ENCODE measurements at regions not wholly inside any gene's neighbourhood (a gene's known extent, or its start where the extent isn't known, plus 50 kb on each side); places are given as distances from the start of the nearest gene placed in this dataset.

DNA sequence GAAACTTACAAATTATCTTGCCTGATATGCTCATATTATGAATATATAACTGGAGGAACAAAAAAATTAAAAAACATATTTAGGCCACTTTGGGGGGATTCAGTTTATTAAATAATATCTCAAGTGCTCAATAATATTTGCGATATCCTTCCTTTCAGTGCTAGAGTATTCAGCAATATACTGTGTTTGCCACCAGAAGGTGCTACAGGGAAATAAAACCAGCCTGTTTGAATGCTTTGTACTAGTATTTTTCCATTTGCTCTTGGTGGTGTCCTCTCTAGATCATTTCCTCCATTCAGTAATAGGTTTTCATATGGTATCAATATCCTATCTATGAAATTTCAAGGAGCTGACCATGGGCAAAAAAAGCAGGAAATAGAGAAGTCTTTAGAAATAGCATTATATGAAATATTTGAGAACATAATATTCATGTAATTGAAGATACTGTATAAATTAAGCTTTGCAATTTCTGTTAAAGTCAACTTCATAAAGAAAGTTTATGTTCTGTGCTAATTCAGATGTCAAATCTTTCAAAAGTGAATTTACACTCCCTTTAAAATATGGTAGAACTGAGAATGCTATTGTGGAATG, 106.2 kb upstream of the NAV3 start:
- DNase-seq (ENCODE audit: low read depth in 2 of 3, low spot score in 1 of 3): no peak

DNA sequence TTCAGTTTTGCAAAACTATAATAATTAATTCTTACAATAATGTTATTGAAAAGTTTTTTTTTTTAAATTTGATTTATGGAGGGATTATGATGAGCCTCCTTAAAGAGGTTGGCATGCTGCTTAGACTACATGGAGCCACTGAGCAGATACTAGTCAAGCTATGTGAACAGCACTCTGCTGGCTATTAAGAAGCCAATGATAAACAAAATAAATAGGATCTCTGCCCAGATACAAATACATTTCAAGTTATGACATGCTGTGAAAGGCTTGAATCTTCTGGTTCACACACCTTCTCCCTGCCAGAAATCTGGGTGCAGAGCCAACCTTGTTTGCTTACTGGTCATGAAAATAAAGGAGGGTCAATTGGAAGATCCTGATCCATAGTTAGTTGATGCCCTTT, 107.4 kb upstream of the NAV3 start:
- no peak for DNase-seq (ENCODE audit: low read depth in 2 of 3, low spot score in 1 of 3)

DNA sequence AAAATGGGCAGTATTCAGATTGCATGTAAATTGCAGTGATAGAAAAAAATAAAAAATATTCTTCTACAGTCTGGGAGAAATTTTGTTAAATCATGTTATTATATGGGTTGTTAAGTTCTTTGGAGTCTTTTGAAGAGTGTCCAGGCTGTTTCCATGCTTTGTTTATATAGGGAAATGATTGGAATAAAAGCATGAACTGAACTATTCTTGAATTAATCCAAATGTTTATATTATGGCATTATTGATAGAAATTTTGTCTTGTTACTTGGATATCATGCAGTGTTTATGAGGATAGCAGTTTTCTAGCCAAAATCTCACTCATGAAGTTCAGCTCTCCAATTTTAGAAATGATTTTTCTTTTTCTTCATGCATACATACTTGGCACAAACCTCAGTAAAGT, 108.2 kb upstream of the NAV3 start:
- no peak for DNase-seq (ENCODE audit: low read depth in 2 of 3, low spot score in 1 of 3)

DNA sequence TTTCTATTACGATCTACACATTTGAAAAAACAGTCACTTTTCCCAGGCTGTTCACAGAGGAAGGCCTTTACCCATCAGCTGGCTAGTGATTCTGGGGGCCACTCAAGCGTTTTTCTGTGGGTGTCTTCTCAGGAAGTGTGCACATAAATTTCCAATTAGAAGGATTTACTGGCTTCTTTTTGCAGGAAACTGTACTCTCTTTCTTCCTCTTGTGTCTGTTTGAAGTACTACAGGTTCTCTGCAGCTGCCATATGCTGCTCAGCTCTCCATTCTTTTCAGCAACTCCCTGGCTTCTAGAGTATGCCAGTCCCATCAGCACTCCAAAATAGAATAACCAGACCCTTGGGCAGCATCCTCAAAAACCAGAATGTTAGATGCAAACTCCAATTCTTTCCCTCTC, 110.4 kb upstream of the NAV3 start:
- DNase-seq (ENCODE audit: low read depth in 2 of 3, low spot score in 1 of 3): no peak

DNA sequence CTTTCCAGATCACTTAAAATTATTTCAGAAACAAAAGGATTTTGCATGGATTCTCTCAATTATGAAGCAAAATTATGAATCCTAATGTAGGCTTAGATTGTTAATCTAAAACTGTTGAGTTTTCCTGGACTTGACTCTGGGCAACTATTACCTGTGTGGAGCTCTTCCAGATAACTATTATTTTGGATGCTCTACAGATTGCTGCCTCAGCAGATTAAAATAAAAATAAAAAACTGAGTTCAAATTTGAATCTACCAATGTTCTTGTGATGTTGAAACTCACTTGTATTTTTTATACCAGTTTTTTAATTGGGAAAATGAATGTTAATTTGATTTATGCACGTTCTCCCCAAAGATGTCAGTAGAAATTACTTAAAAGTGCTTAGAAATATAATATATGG, 120.5 kb upstream of the NAV3 start:
- no peak for DNase-seq (ENCODE audit: low read depth in 2 of 3, low spot score in 1 of 3)

DNA sequence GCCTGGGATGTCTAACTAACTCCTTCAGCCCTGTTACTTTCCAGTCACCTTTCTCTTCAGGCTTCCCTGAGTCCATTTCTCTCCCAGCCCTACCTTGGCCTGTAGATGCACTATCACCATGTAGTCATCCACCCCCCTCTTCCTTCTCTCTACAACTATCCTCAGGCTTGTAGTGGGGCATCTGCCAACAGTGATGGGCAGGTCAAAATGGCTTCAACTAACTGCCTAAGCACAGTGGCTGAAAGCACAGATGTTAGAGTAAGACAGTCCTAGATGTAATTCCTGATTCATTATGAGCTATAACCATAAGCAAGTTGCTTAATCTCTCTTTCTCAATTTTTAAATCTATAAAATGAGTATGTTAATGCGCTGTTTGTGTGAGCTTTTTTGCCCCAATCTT, 133.6 kb upstream of the NAV3 start:
- DNase-seq (ENCODE audit: low read depth in 2 of 3, low spot score in 1 of 3): no peak

DNA sequence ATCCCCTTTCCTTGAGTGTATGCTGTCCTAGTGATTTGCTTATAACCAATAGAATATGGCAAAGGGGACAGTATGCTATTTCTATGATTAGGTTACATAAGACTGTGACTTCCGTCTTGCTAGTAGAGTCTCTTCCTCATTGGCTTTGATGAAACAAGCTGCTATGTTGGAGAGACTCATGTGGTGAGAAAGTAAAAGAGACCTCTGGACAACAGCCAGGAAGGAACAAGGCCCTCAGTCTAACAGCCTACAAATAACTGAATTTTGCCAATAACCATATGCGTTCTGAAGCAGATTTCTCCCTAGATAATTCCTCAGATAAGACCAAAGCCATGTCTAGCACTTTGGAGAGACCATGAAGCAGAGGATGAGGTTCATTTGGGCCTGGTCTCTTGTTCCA, 134.5 kb upstream of the NAV3 start:
- no peak for DNase-seq (ENCODE audit: low read depth in 2 of 3, low spot score in 1 of 3)

DNA sequence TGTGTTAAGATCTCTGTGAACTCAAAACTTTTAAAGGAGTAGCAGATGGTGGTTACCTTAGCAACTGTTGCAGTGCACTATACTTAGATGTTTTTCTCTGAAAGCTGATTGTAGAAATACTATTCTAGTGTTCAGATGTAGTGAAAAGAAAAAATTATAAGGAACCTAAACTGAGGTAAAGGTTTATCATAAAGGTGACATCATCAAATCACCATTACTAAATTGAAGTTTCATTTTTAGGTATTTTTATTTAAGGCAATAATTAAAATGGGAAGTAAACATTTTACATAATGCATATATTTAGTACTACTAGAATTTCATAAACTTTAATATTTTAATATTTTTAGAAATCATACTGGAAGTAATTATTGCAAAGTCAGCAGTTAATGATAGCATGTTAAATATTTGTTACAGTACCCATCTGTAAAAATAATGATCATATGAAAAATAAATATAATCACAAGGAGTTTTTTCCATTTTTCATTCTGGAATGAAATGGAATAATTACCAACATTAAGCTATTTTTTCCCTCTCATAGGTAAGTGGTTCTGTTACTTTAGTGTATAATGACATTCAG, 141.1 kb upstream of the NAV3 start:
- DNase-seq (ENCODE audit: low read depth in 2 of 3, low spot score in 1 of 3): no peak

DNA sequence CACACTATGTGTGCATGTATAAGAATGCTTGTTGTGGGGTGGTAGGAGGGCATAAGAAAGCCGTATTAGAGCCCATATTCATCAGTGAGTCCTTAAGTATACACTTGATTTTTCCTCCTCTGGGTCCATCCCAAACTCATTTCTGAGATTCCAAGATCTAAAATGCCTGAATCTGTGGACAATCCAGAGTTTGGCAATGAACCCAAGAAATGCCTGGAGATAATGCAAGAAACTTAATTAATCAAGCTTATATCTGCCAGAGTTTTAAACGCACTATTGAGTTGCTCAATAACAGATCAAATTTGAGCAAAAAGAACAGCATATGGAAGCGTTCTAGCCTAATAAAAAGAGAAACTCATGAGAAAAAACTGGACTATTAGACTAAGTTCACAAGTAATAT, 143.4 kb upstream of the NAV3 start:
- DNase-seq (ENCODE audit: low read depth in 2 of 3, low spot score in 1 of 3): no peak

DNA sequence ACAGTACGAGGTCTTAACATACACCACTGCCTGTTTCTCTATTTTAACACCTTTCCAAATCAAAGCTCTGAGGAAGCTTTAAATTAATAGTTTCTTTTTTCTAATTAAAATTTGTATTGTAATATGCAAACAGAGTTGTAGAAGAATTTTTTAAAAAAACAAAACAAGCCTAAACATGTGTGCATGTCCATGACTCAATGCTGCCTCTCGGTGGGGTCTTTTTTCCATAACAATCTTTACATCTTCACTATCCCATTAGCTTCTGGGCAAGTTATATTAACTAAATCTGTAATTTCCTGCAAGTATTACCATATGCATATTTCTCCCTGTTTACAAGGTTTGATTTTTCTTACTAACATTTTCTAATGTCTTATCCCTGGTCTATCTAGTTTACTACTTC, 143.9 kb upstream of the NAV3 start:
- no peak for DNase-seq (ENCODE audit: low read depth in 2 of 3, low spot score in 1 of 3)

DNA sequence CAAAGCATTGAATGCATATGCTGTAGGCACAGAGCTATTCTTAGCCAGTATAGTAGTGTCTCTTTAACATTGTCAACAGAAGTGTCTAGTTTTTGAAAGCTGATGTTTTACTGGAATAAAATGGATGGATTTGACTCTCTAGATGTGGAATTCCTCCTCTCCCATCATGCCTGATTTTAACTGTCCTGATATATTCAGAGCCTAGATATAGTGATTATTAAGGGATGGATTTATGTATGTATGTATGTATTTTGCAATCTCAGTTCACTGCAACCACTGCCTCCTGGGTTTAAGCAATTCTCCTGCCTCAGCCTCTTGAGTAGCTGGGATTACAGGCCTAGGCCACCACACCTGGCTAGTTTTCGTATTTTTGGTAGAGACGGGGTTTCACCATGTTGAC, 144.8 kb upstream of the NAV3 start:
- DNase-seq (ENCODE audit: low read depth in 2 of 3, low spot score in 1 of 3): no peak

DNA sequence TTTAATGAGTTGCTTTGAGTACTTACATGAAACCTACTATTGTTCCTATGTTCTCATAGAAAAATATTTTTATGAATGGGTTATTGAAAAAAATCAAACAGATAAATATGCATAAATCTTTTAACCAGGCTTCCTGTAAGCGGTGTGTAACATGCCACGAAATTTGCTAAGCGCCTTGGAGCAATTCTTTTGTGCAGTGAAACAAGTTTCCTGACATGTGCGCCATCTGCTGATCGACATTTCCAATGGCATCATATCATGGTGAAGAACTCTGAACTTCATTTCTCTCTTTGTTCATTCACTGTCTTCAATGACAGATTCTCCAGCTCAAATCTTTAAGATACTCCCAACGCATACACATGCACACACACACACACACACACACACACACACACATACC, 145.6 kb upstream of the NAV3 start:
- DNase-seq (ENCODE audit: low read depth in 2 of 3, low spot score in 1 of 3): no peak

DNA sequence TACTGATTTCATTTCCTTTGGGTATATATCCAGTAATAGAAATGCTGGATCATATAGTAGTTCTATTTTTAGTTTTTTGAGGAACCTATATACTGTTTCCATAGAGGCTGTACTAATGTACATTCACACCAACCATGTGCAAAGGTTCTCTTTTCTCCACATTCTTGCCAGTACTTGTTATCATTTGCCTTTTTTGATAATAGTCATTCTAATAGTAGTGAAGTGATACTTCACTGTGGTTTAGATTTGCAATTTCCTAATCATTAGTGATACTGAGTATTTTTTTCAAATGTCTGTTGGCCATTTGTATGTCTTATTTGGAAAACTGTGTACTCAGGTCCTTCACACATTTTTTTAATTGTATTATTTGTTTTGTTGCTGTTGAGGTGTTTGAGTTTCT, 148.2 kb upstream of the NAV3 start:
- no peak for DNase-seq (ENCODE audit: low read depth in 2 of 3, low spot score in 1 of 3)

DNA sequence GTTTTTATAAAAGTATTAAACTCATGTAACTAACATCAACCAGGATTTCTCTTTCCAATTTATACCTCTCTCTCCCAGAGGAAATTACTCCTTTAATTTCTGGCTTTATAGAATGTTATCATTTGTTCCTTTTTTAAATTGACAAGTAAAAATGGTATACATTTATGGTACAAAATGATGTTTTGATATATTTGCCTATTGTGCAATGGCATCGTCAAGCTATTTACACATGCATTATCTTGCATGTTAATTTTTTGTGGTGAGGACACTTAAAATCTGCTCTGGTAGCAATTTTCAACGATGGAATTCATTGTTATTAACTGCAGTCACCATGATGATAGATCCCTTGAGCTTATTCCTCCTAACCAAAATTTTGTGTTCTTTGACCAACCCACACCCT, 149.0 kb upstream of the NAV3 start:
- no peak for DNase-seq (ENCODE audit: low read depth in 2 of 3, low spot score in 1 of 3)

DNA sequence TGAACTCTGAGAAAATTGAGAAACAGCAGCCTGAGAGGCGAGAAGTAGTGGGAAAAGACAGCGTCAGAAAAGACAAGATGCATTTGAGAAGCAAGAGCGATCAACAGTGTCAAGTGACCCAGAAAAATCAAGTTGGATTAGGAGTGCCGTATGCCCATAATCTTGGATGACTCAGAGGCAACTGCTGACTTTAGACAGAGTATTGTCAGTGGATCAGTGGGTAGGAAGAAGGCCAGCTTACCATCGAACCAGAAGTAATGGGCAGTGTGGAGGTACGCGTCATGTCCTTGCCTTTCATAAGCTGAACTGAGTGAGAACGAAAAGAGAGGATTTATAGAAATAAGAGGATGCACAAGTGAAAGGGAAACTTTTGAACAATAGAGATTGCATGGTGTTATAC, 151.0 kb upstream of the NAV3 start:
- no peak for DNase-seq (ENCODE audit: low read depth in 2 of 3, low spot score in 1 of 3)

DNA sequence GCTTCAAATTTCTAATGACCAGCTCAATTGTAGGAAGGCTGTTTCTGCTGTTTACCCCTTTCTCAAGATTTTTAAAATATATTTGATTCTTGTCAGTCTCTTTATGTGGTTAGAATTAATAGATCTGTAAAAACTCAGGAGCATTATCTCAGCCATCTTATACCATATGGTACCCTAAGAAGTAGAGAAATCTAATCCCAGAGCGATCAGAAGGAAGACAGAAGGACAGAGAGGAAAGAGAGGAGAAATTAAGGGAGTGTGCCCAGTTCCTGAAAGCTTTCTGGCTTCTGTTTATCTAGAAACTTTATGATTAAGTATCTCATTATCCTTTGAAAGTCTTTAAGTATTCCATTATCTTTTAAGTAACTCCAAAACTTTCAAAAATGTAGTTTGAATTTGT, 152.1 kb upstream of the NAV3 start:
- DNase-seq (ENCODE audit: low read depth in 2 of 3, low spot score in 1 of 3): no peak

DNA sequence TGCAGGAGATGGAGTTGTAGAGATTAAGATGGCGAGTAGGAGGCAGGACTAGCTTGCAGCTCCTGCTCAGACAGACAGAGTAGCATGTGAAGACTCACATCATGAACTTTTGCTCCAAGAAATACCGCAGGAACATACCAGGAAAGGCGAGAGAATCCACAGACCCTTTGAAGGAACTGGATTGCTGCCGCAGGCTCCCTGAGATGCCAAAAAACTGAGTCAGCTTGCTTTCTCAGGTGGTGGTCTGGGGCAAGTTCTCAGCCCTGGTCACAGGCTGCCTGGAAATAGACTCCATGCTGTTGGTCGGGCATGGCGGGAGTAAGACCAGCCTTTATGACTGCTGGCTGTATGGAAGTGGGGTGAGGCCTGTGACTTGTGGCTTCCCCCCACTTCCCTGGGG, 163.6 kb upstream of the NAV3 start:
- DNase-seq (ENCODE audit: low read depth in 2 of 3, low spot score in 1 of 3): no peak

DNA sequence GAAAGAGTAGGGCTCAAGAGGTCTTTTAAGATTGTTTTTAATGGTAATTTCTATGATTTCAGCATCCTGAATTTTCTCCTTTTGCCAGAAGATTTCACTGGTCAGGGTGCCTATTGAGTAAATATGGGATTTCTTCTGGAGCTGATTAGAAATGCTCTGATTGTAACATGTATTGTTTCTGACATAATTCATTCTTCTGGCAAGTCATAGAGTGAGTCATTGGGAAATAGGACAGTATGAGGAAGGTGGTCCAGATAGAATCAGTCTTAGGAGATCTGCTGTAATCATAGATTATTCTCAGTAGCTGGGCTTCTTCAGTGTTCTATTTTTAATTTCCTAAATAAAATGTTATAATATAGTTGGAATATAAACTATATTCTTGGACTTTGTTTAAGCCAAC, 182.0 kb upstream of the NAV3 start:
- no peak for DNase-seq (ENCODE audit: low read depth in 2 of 3, low spot score in 1 of 3)

DNA sequence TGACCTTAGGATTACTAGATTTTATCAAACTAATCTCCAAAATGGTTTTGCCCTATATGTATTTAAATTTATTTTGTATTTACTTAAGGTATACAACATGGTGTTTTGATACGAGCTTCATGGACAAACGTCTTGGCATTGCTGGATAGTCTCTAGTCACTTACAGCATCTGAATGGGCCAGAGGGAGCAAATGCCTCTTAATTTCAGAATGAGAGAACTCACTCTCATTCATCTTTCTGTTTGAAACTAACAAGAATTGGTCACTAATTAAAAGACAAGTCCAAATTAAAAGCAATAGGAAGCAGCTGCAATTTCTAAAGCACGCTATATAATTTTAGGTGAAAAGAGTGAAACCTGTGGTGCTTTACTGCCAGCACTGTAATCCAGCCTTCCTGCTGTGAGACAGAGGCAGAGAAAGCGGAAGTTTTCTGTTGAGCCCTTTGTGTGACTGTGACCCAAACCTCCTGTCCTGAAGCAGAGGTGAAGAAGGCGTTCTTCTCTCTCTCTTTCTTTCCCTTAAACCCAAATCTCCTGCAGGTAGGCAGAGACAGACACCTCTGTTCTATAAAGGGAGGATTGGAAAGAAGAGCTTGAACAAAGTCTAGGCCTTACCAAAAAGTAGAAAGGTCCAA, 184.6 kb upstream of the NAV3 start:
- no peak for DNase-seq (ENCODE audit: low read depth in 2 of 3, low spot score in 1 of 3)

DNA sequence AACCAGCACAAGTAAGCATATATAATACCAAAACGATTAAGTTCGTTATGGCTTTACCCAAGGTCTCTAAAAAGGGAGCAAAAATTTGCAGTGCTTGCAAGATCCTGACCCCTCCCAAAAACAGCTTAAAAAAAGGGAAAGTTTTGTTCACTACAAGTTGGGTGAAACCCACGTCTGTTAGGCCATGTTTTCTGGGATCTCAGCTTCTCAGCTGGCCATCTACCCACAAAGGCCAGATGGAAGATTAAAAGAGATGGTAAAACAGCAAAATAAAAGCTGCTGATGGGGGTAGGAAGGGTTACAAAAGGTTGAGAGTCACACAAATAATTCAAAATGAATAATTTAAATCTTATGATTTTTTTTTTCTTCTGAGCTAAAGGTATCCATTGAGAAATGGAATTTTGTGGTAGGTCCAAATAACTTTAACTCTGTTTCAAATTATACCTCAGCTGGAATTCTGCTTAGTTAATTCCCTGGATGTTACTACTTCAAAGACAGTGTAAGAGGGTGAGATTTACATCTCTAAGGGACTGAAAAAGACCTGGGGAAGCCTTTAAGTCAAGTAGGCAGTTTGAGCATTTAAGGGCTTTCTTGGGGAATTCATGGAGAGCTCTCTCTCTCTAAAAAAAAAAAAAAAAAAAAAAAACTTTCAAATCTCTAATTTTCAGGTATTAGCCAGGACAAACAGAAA, 185.6 kb upstream of the NAV3 start:
- no peak for DNase-seq (ENCODE audit: low read depth in 2 of 3, low spot score in 1 of 3)

DNA sequence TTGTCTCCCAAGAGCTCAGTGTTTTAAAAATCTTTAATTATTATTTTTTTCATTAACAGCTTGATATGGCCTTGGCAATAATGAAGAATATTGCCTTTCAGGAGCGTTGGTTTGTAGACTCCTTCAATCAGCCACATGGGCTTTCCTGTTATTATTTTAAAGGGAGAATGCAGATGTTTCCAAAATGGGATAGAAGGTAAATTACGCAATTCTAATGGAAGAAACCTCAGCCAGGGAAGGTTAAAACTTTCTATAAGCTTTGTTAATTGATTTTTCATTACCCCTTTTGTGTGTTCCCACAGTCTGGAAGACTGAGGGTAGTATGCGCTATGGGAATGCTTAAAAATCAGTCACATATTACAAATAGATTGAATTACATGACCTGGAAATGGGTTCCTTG, 188.4 kb upstream of the NAV3 start:
- DNase-seq (ENCODE audit: low read depth in 2 of 3, low spot score in 1 of 3): no peak

DNA sequence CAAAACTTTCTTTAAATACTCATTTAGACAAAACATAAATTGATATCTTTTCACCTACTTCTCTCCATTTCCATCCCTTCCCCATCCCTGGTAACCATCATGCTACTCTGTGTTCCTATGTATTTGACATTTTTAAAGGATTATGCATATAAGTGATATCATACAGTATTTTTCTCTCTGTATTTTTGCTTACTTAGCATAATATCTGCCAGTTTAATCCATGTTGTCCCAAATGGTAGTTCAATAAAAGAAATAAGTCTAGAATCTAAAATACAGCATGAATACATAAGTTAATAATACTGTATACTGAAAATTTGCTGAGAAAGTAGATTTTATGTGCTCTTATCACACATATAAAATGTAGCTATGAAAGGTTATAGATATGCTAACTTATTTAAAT, 190.3 kb upstream of the NAV3 start:
- no peak for DNase-seq (ENCODE audit: low read depth in 2 of 3, low spot score in 1 of 3)

All from stimulated activated CD4-positive, alpha-beta T cell treated with anti-CD3 and anti-CD28 coated beads, Interleukin-12 subunit alpha, Interleukin-12 subunit beta, amount 100 ng/mL, for 48 hours (primary cell).